ENCODE measurements at regions not wholly inside any gene's neighbourhood (a gene's known extent, or its start where the extent isn't known, plus 50 kb on each side); places are given as distances from the start of the nearest gene placed in this dataset.

- no peak overlapping the region for H3K4me3 ChIP-seq
- H3K4me1 ChIP-seq = no peaks in the 10 kb centered on the region
- no peaks in the 10 kb centered on the region for H3K9me3 ChIP-seq
- DNase-seq = no peak
- H3K36me3 ChIP-seq = no peaks in the 10 kb centered on the region
- no peak for TF ChIP-seq CTCF (IDR thresholded peaks at IDR 0.05)
- no peak for TF ChIP-seq POLR2A (IDR thresholded peaks at IDR 0.05)
- H3K27me3 ChIP-seq = no peaks in the 10 kb centered on the region
- no peak overlapping the region for H3K27ac ChIP-seq
These were observed 195.6 kb upstream of the GLI3 start for GRCh38 chr7:42432644-42433043.

- TF ChIP-seq CTCF (IDR thresholded peaks at IDR 0.05) = no peak
- no peak for TF ChIP-seq POLR2A (IDR thresholded peaks at IDR 0.05)
- H3K9me3 ChIP-seq = no peaks in the 10 kb centered on the region
- DNase-seq = no peak
- no peak overlapping the region for H3K4me3 ChIP-seq
- H3K27ac ChIP-seq = no peak overlapping the region
- H3K27me3 ChIP-seq = no peaks in the 10 kb centered on the region
- H3K36me3 ChIP-seq = no peaks in the 10 kb centered on the region
- no peaks in the 10 kb centered on the region for H3K4me1 ChIP-seq
These were observed 194.9 kb upstream of the GLI3 start for GRCh38 chr7:42431873-42432272.

GRCh38 chr7:42429339-42429738 is 192.3 kb upstream of the GLI3 start:
- TF ChIP-seq POLR2A (IDR thresholded peaks at IDR 0.05) (no peak), CTCF (IDR thresholded peaks at IDR 0.05) (no peak)
- Histone ChIP-seq H3K27ac (no peak overlapping the region), H3K4me1 (no peaks in the 10 kb centered on the region), H3K27me3 (no peaks in the 10 kb centered on the region), H3K9me3 (no peaks in the 10 kb centered on the region), H3K4me3 (no peak overlapping the region), H3K36me3 (no peaks in the 10 kb centered on the region)
- DNase-seq = no peak

GRCh38 chr7:42426163-42426562 is 189.2 kb upstream of the GLI3 start:
- H3K9me3 ChIP-seq = no peaks in the 10 kb centered on the region
- no peaks in the 10 kb centered on the region for H3K36me3 ChIP-seq
- no peaks in the 10 kb centered on the region for H3K27me3 ChIP-seq
- no peak overlapping the region for H3K4me3 ChIP-seq
- no peak for DNase-seq
- H3K4me1 ChIP-seq = no peaks in the 10 kb centered on the region
- no peak overlapping the region for H3K27ac ChIP-seq
- TF ChIP-seq POLR2A (IDR thresholded peaks at IDR 0.05) (no peak), CTCF (IDR thresholded peaks at IDR 0.05) (no peak)

GRCh38 chr7:42414941-42415505 is 178.0 kb upstream of the GLI3 start:
- no peak for DNase-seq
- H3K4me3 ChIP-seq = no peak overlapping the region

More at GRCh38 chr7:42414941-42415505, 178.0 kb upstream of the GLI3 start:
- H3K9me3 ChIP-seq = no peaks in the 10 kb centered on the region
- H3K36me3 ChIP-seq = no peaks in the 10 kb centered on the region
- no peaks in the 10 kb centered on the region for H3K4me1 ChIP-seq
- no peak overlapping the region for H3K27ac ChIP-seq
- TF ChIP-seq CTCF (IDR thresholded peaks at IDR 0.05) = no peak
- no peak for TF ChIP-seq POLR2A (IDR thresholded peaks at IDR 0.05)
- no peaks in the 10 kb centered on the region for H3K27me3 ChIP-seq

All from Peyer's patch (tissue), 4 donors.